ENCODE measurements at regions not wholly inside any gene's neighbourhood (a gene's known extent, or its start where the extent isn't known, plus 50 kb on each side); places are given as distances from the start of the nearest gene placed in this dataset.

- DNase-seq = no peak
These were observed 109.1 kb downstream of the DACT2 start for GRCh38 chr6:168210239-168211105.

GRCh38 chr6:168209420-168209819, 110.2 kb downstream of the DACT2 start:
- DNase-seq = no peak

GRCh38 chr6:168208854-168209253, 110.7 kb downstream of the DACT2 start:
- DNase-seq = no peak

- DNase-seq = no peak
These were observed 111.2 kb downstream of the DACT2 start for GRCh38 chr6:168208402-168208801.

- no peak for DNase-seq
These were observed 112.0 kb downstream of the DACT2 start for GRCh38 chr6:168207421-168208175.

- no peak for DNase-seq
These were observed 112.8 kb downstream of the DACT2 start for GRCh38 chr6:168206661-168207274.

- no peak for DNase-seq
These were observed 113.4 kb downstream of the DACT2 start for GRCh38 chr6:168206186-168206585.

GRCh38 chr6:168201799-168202198, 117.8 kb downstream of the DACT2 start:
- no peak for DNase-seq

- DNase-seq = no peak
These were observed 118.2 kb downstream of the DACT2 start for GRCh38 chr6:168201383-168201782.

- DNase-seq = no peak
These were observed 118.9 kb downstream of the DACT2 start for GRCh38 chr6:168200571-168201134.

- DNase-seq = no peak
These were observed 119.5 kb upstream of the FRMD1 start for GRCh38 chr6:168198302-168199180.

- no peak for DNase-seq
These were observed 118.8 kb upstream of the FRMD1 start for GRCh38 chr6:168197636-168198301.

- no peak for DNase-seq
These were observed 118.0 kb upstream of the FRMD1 start for GRCh38 chr6:168196881-168197635.

- peak; percentile 95 for DNase-seq
These were observed 117.4 kb upstream of the FRMD1 start for GRCh38 chr6:168196385-168196860.

GRCh38 chr6:168195712-168196111, 116.7 kb upstream of the FRMD1 start:
- DNase-seq = no peak

GRCh38 chr6:168194732-168195567, 115.9 kb upstream of the FRMD1 start:
- DNase-seq = no peak

GRCh38 chr6:168193816-168194721, 115.1 kb upstream of the FRMD1 start:
- no peak for DNase-seq
